HCT116 (cell line): ENCODE measurements at regions not wholly inside any gene's neighbourhood (a gene's known extent, or its start where the extent isn't known, plus 50 kb on each side); places are given as distances from the start of the nearest gene placed in this dataset.

Source experiments
- CEBPB ChIP-seq: IDR thresholded peaks from 2 replicates; pipeline ENCODE4 v1.6.1; 2012; ENCODE audit warnings: low read depth
- EZH2phosphoT487 ChIP-seq: fragments of 200-600 bp; IDR thresholded peaks from 2 replicates; pipeline ENCODE4 v1.6.1; 2018; ENCODE audit warnings: antibody characterized with exemption, borderline replicate concordance
- POLR2AphosphoS5 ChIP-seq: IDR thresholded peaks from 2 replicates; pipeline ENCODE4 v1.6.1; 2011; ENCODE audit warnings: mild to moderate bottlenecking, low read depth, low read length, moderate library complexity
- SIN3A ChIP-seq: IDR thresholded peaks from 2 replicates; pipeline ENCODE4 v1.6.1; 2012; ENCODE audit warnings: low read depth
- ZNF274 ChIP-seq: fragments of 200-500 bp; sonication (Bioruptor generic); IDR thresholded peaks from 2 replicates; pipeline ENCODE4 v1.6.1; 2014; ENCODE audit warnings: mild to moderate bottlenecking, low read depth, low read length, inconsistent platforms
- TF ChIP-seq, protein P1 (sequence below), 3 experiments: fragments of 200-600 bp in 1 of 3; sonication (generic) in 1 of 3; IDR thresholded peaks in 2 of 3; conservative IDR thresholded peaks in 1 of 3; 2 replicates each; pipeline ENCODE4 v1.5.1; 2012 to 2017; ENCODE audit warnings: low read depth in 2 of 3, low read length in 2 of 3, antibody characterized with exemption in 1 of 3, borderline replicate concordance in 1 of 3, control low read depth in 1 of 3, mild to moderate bottlenecking in 1 of 3, mixed read lengths in 1 of 3, mixed run types in 1 of 3, moderate library complexity in 1 of 3; ENCODE audit not compliant: insufficient read depth in 1 of 3

DNA sequence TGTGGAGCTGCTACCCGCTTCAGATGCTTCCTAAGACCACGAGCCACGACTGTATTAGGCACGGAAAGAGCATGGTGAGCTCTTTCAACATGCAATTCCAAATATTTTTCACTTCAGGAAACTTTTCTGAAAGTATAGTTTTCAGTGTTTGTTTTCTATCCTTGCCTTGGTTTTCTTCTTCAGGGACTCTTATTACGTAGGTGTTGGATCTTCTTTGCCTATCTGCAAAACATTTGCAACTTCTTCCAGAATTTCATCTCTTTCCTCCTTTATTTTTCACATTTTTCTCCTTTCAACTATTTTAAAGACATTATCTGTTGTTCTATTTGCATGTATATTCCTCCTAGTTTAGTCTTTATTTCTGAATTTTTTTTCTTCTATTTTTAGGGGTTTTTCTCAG lies 148.9 kb upstream of the LSM14A start:
- no peak for TF ChIP-seq SIN3A
- no peak for TF ChIP-seq EZH2phosphoT487
- TF ChIP-seq, protein P1, sequence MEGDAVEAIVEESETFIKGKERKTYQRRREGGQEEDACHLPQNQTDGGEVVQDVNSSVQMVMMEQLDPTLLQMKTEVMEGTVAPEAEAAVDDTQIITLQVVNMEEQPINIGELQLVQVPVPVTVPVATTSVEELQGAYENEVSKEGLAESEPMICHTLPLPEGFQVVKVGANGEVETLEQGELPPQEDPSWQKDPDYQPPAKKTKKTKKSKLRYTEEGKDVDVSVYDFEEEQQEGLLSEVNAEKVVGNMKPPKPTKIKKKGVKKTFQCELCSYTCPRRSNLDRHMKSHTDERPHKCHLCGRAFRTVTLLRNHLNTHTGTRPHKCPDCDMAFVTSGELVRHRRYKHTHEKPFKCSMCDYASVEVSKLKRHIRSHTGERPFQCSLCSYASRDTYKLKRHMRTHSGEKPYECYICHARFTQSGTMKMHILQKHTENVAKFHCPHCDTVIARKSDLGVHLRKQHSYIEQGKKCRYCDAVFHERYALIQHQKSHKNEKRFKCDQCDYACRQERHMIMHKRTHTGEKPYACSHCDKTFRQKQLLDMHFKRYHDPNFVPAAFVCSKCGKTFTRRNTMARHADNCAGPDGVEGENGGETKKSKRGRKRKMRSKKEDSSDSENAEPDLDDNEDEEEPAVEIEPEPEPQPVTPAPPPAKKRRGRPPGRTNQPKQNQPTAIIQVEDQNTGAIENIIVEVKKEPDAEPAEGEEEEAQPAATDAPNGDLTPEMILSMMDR (IDR thresholded peaks at IDR 0.05 in 2 of 3, conservative IDR thresholded peaks at IDR 0.05 in 1 of 3; ENCODE audit: borderline replicate concordance in 1 of 3, insufficient read depth in 1 of 3, low read depth in 2 of 3, low read length in 2 of 3): no peak
- TF ChIP-seq CEBPB: no peak
- TF ChIP-seq POLR2AphosphoS5: no peak
- TF ChIP-seq ZNF274: no peak
